ENCODE measurements at regions not wholly inside any gene's neighbourhood (a gene's known extent, or its start where the extent isn't known, plus 50 kb on each side); places are given as distances from the start of the nearest gene placed in this dataset.

DNA sequence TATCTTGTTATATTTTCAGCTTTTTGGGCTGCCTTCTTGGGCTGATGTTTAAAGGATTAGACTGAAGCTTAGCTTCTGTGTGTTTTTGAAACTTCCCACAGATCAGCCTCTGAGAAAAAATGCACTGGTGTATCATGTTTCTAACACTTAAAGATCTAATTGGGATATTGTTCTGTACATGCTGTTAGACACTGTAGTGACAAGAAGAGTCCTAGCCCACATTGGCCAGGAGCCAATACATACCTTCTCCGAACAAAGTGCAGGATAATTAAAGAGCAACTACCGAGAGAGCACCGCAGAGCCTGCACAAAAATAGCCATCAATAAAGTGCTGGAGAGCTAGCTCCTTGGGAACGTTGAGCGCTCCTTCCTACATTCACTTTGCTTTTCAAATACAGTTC lies 289.4 kb upstream of the SP8 start:
- Histone ChIP-seq H4K20me1 (replicated peaks; ENCODE audit: control insufficient read depth, extremely low read depth, insufficient read depth, low read length) (no peaks in the 10 kb centered on the region), H3K4me3 (replicated peaks in 1 of 3; ENCODE audit: insufficient read depth in 1 of 3, low read depth in 1 of 3, low read length in 3 of 3) (no peak overlapping the region), H3K79me2 (ENCODE audit: control insufficient read depth, insufficient read depth, low read length) (no peaks in the 10 kb centered on the region), H3K9me1 (replicated peaks; ENCODE audit: control insufficient read depth, extremely low read depth, insufficient read depth, low read length) (no peaks in the 10 kb centered on the region), H3K9ac (replicated peaks; ENCODE audit: extremely low read depth, insufficient read depth, low read length) (no peak overlapping the region), H3K4me1 (ENCODE audit: control insufficient read depth, extremely low read depth, insufficient read depth, low read length) (no peaks in the 10 kb centered on the region), H2AFZ (ENCODE audit: low read depth, low read length) (no peak overlapping the region), H3K9me3 (replicated peaks; ENCODE audit: control insufficient read depth, insufficient read depth, low read length) (no peaks in the 10 kb centered on the region), H3K36me3 (ENCODE audit: control insufficient read depth in 2 of 2, extremely low read depth in 1 of 2, insufficient read depth in 2 of 2, low read length in 2 of 2) (no peaks in the 10 kb centered on the region), H3K27me3 (ENCODE audit: control insufficient read depth in 2 of 2, insufficient read depth in 2 of 2, low read length in 2 of 2) (no peaks in the 10 kb centered on the region), H3K27ac (ENCODE audit: insufficient read depth, low read depth, low read length) (no peak overlapping the region), H3K4me2 (ENCODE audit: insufficient read depth, low read length) (no peak overlapping the region)
- CTCF ChIA-PET: interaction anchor here (1.3 kb wide), 1 partner anchor 36 kb away, joined by 3 read pairs; no protein-coding TSS in a partner anchor
- BruUV-seq (replicated peaks): no TSS peak
- FAIRE-seq: no peak
- intact Hi-C loops (cut with micrococcal nuclease) (no loop called here), dilution Hi-C loops (cut with MboI; ENCODE audit: extremely low pct_ligation_motif_present, low sequenced_read_pairs) (no loop called here)
- POLR2A ChIA-PET: no interaction called here
- TF ChIP-seq JUN (IDR thresholded peaks at IDR 0.05; ENCODE audit: borderline replicate concordance, insufficient read depth, insufficient read length, low read depth) (no peak), GATA2 (IDR thresholded peaks at IDR 0.05; ENCODE audit: insufficient read depth, insufficient read length, low read depth, low read length) (no peak), POLR2AphosphoS5 (IDR thresholded peaks at IDR 0.05; ENCODE audit: insufficient read depth, low read depth, low read length) (no peak), MYC (IDR thresholded peaks at IDR 0.05; ENCODE audit: low read depth, low read length) (no peak), FOS (IDR thresholded peaks at IDR 0.05; ENCODE audit: borderline replicate concordance, insufficient read depth, low read length) (no peak), EZH2 (IDR thresholded peaks at IDR 0.05; ENCODE audit: borderline replicate concordance, low read depth, low read length, severe bottlenecking) (no peak), POLR2A (IDR thresholded peaks at IDR 0.05; ENCODE audit: low read depth, low read length) (no peak)
- TF ChIP-seq, protein P1, sequence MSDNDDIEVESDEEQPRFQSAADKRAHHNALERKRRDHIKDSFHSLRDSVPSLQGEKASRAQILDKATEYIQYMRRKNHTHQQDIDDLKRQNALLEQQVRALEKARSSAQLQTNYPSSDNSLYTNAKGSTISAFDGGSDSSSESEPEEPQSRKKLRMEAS (IDR thresholded peaks at IDR 0.05; ENCODE audit: insufficient read depth, insufficient read length): no peak
- TF ChIP-seq, protein P2, sequence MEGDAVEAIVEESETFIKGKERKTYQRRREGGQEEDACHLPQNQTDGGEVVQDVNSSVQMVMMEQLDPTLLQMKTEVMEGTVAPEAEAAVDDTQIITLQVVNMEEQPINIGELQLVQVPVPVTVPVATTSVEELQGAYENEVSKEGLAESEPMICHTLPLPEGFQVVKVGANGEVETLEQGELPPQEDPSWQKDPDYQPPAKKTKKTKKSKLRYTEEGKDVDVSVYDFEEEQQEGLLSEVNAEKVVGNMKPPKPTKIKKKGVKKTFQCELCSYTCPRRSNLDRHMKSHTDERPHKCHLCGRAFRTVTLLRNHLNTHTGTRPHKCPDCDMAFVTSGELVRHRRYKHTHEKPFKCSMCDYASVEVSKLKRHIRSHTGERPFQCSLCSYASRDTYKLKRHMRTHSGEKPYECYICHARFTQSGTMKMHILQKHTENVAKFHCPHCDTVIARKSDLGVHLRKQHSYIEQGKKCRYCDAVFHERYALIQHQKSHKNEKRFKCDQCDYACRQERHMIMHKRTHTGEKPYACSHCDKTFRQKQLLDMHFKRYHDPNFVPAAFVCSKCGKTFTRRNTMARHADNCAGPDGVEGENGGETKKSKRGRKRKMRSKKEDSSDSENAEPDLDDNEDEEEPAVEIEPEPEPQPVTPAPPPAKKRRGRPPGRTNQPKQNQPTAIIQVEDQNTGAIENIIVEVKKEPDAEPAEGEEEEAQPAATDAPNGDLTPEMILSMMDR (IDR thresholded peaks at IDR 0.05; ENCODE audit: extremely low read depth in 1 of 2, insufficient read depth in 1 of 2, low read depth in 1 of 2, low read length in 2 of 2): no peak
- DNase-seq (ENCODE audit: low read depth, low spot score): no peak

Data from endothelial cell of umbilical vein (primary cell).